HK-2 (cell line): ENCODE measurements at regions not wholly inside any gene's neighbourhood (a gene's known extent, or its start where the extent isn't known, plus 50 kb on each side); places are given as distances from the start of the nearest gene placed in this dataset.

Experiments
- DNase-seq: peaks from one replicate; pipeline ENCODE4 v3.0.0-alpha.2; 2018; ENCODE audit not compliant: unreplicated experiment

GRCh38 chr1:30638086-30638485, 85.3 kb downstream of the MATN1 start:
- no peak for DNase-seq

- no peak for DNase-seq
Measured at GRCh38 chr1:30637183-30637980, 86.0 kb downstream of the MATN1 start.

GRCh38 chr1:30636621-30637020, 86.8 kb downstream of the MATN1 start:
- no peak for DNase-seq

GRCh38 chr1:30635391-30635975, 87.9 kb downstream of the MATN1 start:
- DNase-seq: no peak

GRCh38 chr1:30634507-30634906, 88.9 kb downstream of the MATN1 start:
- no peak for DNase-seq

GRCh38 chr1:30633294-30633693, 90.1 kb downstream of the MATN1 start:
- no peak for DNase-seq

- DNase-seq: no peak
Measured at GRCh38 chr1:30632481-30632880, 90.9 kb downstream of the MATN1 start.

- DNase-seq: no peak
Measured at GRCh38 chr1:30631700-30632099, 91.7 kb downstream of the MATN1 start.

GRCh38 chr1:30629501-30629900, 93.9 kb downstream of the MATN1 start:
- no peak for DNase-seq

- no peak for DNase-seq
Measured at GRCh38 chr1:30627994-30628393, 95.4 kb downstream of the MATN1 start.

- no peak for DNase-seq
Measured at GRCh38 chr1:30627206-30627605, 96.2 kb downstream of the MATN1 start.

- DNase-seq: no peak
Measured at GRCh38 chr1:30623431-30623830, 100.0 kb downstream of the MATN1 start.

GRCh38 chr1:30619619-30620018, 103.8 kb downstream of the MATN1 start:
- no peak for DNase-seq

GRCh38 chr1:30618335-30618747, 105.0 kb downstream of the MATN1 start:
- DNase-seq: no peak

GRCh38 chr1:30616759-30617158, 106.6 kb downstream of the MATN1 start:
- DNase-seq: no peak

GRCh38 chr1:30615816-30616590, 107.4 kb downstream of the MATN1 start:
- no peak for DNase-seq

- no peak for DNase-seq
Measured at GRCh38 chr1:30615076-30615795, 108.1 kb downstream of the MATN1 start.

- DNase-seq: no peak
Measured at GRCh38 chr1:30613188-30613587, 110.2 kb downstream of the MATN1 start.

GRCh38 chr1:30612536-30613065, 110.8 kb downstream of the MATN1 start:
- no peak for DNase-seq

- DNase-seq: no peak
Measured at GRCh38 chr1:30611741-30612309, 111.6 kb downstream of the MATN1 start.

GRCh38 chr1:30610917-30611316, 112.5 kb downstream of the MATN1 start:
- no peak for DNase-seq

GRCh38 chr1:30609999-30610345, 113.4 kb downstream of the MATN1 start:
- DNase-seq: no peak
